ENCODE measurements at regions not wholly inside any gene's neighbourhood (a gene's known extent, or its start where the extent isn't known, plus 50 kb on each side); places are given as distances from the start of the nearest gene placed in this dataset.

DNA sequence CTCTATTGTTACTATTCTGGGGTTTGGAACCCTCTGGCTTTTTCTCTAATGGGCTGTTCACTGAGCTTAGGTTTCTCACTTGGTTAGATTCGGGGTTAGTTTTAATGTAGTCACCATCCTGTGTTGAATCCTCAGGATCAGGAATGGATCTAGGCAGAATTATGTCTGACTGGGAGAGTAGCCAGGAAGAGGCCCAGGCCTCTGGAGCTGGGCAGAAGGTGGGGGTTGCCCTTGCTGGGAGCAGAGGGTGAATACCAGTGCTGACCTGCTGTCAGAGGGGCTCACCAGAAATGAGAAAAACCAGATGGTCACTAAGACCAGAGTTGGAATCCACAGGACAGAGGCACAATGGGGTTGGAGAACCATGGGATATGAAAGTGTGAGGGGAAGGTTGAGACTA, 126.6 kb upstream of the SLC4A4 start:
- TF ChIP-seq NFIC (IDR thresholded peaks at IDR 0.05) (no peak), EGR1 (IDR thresholded peaks at IDR 0.05) (no peak), RAD21 (IDR thresholded peaks at IDR 0.05; ENCODE audit: low read depth) (no peak)
